SK-N-SH (cell line): ENCODE measurements at regions not wholly inside any gene's neighbourhood (a gene's known extent, or its start where the extent isn't known, plus 50 kb on each side); places are given as distances from the start of the nearest gene placed in this dataset.

Source experiments
- CTCF ChIA-PET: fragments of 300-600, 350-600 bp; formaldehyde crosslinking; extraction: SDS; loops from one replicate; lab custom pipeline; 2021; lab: Yijun Ruan, JAX
- POLR2A ChIA-PET: fragments of 350-600 bp; sonication (Branson Sonifier 250); formaldehyde crosslinking; extraction: SDS; loops from one replicate; lab custom pipeline; 2020; ENCODE audit warnings: antibody characterized with exemption, inconsistent platforms; lab: Yijun Ruan, JAX
- DNase-seq: peaks from one replicate; pipeline ENCODE4 v3.0.0; 2012
- H2AFZ ChIP-seq: fragments of 200-600 bp; sonication (generic); 2 replicates; pipeline ENCODE4 v1.8.1; 2016; ENCODE audit warnings: antibody characterized with exemption, mild to moderate bottlenecking, low read depth
- H3F3A ChIP-seq: fragments of 200-600 bp; sonication (generic); replicated peaks from 2 replicates; pipeline ENCODE3; 2016; ENCODE audit warnings: antibody characterized with exemption, mild to moderate bottlenecking; ENCODE audit not compliant: insufficient read depth
- H3K27ac ChIP-seq, 2 experiments: fragments of 200-500 bp in 1 of 2; fragments of 200-600 bp in 1 of 2; sonication (Bioruptor generic) in 1 of 2; sonication (generic), shearing (Covaris generic) in 1 of 2; 2 replicates each; pipeline versions ENCODE4 v1.5.1 to v1.6.1; 2014 to 2016; ENCODE audit warnings: low read depth in 2 of 2, inconsistent platforms in 1 of 2, low read length in 1 of 2, mild to moderate bottlenecking in 1 of 2, mixed read lengths in 1 of 2
- H3K27me3 ChIP-seq: fragments of 200-600 bp; sonication (generic), shearing (Covaris generic); 2 replicates; pipeline ENCODE4 v1.6.1; 2016; ENCODE audit warnings: mixed run types; ENCODE audit not compliant: insufficient read depth
- H3K36me3 ChIP-seq, 2 experiments: fragments of 200-500 bp in 1 of 2; fragments of 200-600 bp in 1 of 2; sonication (Bioruptor generic) in 1 of 2; sonication (generic) in 1 of 2; replicated peaks in 1 of 2; 2 replicates each; pipeline versions ENCODE3 to v1.5.1; 2014 to 2016; ENCODE audit warnings: low read length in 1 of 2, mild to moderate bottlenecking in 1 of 2; ENCODE audit not compliant: insufficient read depth in 2 of 2, control insufficient read depth in 1 of 2
- H3K4me1 ChIP-seq, 2 experiments: fragments of 200-500 bp in 1 of 2; fragments of 200-600 bp in 1 of 2; sonication (Bioruptor generic) in 1 of 2; sonication (generic), shearing (Covaris generic) in 1 of 2; 2 replicates each; pipeline versions ENCODE4 v1.5.1 to v1.6.1; 2014 to 2016; ENCODE audit warnings: low read depth in 1 of 2, low read length in 1 of 2, mixed run types in 1 of 2; ENCODE audit not compliant: insufficient read depth in 2 of 2, control insufficient read depth in 1 of 2
- H3K4me2 ChIP-seq: fragments of 200-600 bp; sonication (generic), shearing (Covaris generic); 2 replicates; pipeline ENCODE4 v1.6.1; 2017; ENCODE audit warnings: mixed run types
- H3K4me3 ChIP-seq, 2 experiments: fragments of 200-500 bp in 1 of 2; fragments of 200-600 bp in 1 of 2; sonication (Bioruptor generic) in 1 of 2; sonication (generic), shearing (Covaris generic) in 1 of 2; 2 replicates each; pipeline versions ENCODE4 v1.5.1 to v1.8.1; 2014 to 2016; ENCODE audit warnings: low read depth in 2 of 2, inconsistent platforms in 1 of 2, low read length in 1 of 2, mild to moderate bottlenecking in 1 of 2, mixed read lengths in 1 of 2, moderate library complexity in 1 of 2
- H3K79me2 ChIP-seq: fragments of 200-600 bp; sonication (generic); 2 replicates; pipeline ENCODE4 v1.8.1; 2017; ENCODE audit warnings: mild to moderate bottlenecking; ENCODE audit not compliant: insufficient read depth
- H3K9ac ChIP-seq: fragments of 200-600 bp; sonication (generic); 2 replicates; pipeline ENCODE4 v1.6.1; 2017; ENCODE audit warnings: mixed run types
- H3K9me2 ChIP-seq: fragments of 200-600 bp; sonication (generic); 2 replicates; pipeline ENCODE4 v1.6.1; 2017; ENCODE audit warnings: mixed run types
- H3K9me3 ChIP-seq: fragments of 200-600 bp; sonication (generic); 2 replicates; pipeline ENCODE4 v1.6.1; 2017; ENCODE audit warnings: mixed run types, mild to moderate bottlenecking, moderate library complexity
- H4K20me1 ChIP-seq: fragments of 200-600 bp; sonication (generic); 2 replicates; pipeline ENCODE4 v1.6.1; 2017; ENCODE audit warnings: mild to moderate bottlenecking, mixed run types; ENCODE audit not compliant: insufficient read depth
- GABPA ChIP-seq: IDR thresholded peaks from 2 replicates; pipeline ENCODE4 v1.4.0; 2012; ENCODE audit warnings: low read depth, mild to moderate bottlenecking
- GATA2 ChIP-seq: sonication (generic); formaldehyde crosslinking; IDR thresholded peaks from 2 replicates; pipeline ENCODE4 v1.5.0; 2020; ENCODE audit warnings: mild to moderate bottlenecking, missing genetic modification reagents
- IRF3 ChIP-seq: fragments of 150-350 bp; IDR thresholded peaks from 2 replicates; pipeline ENCODE4 v1.6.1; 2016; ENCODE audit warnings: mild to moderate bottlenecking, low read depth, low read length
- JUND ChIP-seq: IDR thresholded peaks from 2 replicates; pipeline ENCODE4 v1.4.0; 2012
- MEF2A ChIP-seq: IDR thresholded peaks from 2 replicates; pipeline ENCODE4 v1.4.0; 2012; ENCODE audit warnings: low read depth, borderline replicate concordance
- NFIC ChIP-seq: IDR thresholded peaks from 2 replicates; pipeline ENCODE4 v1.4.0; 2012; ENCODE audit warnings: borderline replicate concordance
- RXRA ChIP-seq: IDR thresholded peaks from 2 replicates; pipeline ENCODE4 v1.4.0; 2012; ENCODE audit warnings: low read depth, mild to moderate bottlenecking, borderline replicate concordance
- SIN3A ChIP-seq: IDR thresholded peaks from 2 replicates; pipeline ENCODE4 v1.6.1; 2012; ENCODE audit warnings: low read depth, mild to moderate bottlenecking, low read length, moderate library complexity, borderline replicate concordance
- USF2 ChIP-seq: fragments of 150-350 bp; IDR thresholded peaks from 2 replicates; pipeline ENCODE4 v1.6.1; 2017; ENCODE audit warnings: antibody characterized with exemption, low read length, low read depth, borderline replicate concordance
- ZBTB33 ChIP-seq: IDR thresholded peaks from 2 replicates; pipeline ENCODE4 v1.4.0; 2012; ENCODE audit warnings: low read depth, borderline replicate concordance
- WGBS: methylation state at CpG from one replicate; pipeline ENCODE4 v1.1.6; 2017; ENCODE audit warnings: low lambda C conversion rate; 5-methylcytosine and 5-hydroxymethylcytosine counted together

- ChIA-PET CTCF (no interaction called here), POLR2A (no interaction called here)
- H3K9ac ChIP-seq: no peak overlapping the region
- no peaks in the 10 kb centered on the region for H3K9me2 ChIP-seq
- WGBS: 49% methylated on average over 5 of the region's 5 CpGs
- peak overlapping the region; percentile 31 to 39; a peak in 1 of 4 replicates for H3K27ac ChIP-seq
- H2AFZ ChIP-seq: peak overlapping the region; percentile 58
- no peaks in the 10 kb centered on the region for H3F3A ChIP-seq
- H3K4me1 ChIP-seq: no peaks in the 10 kb centered on the region; a peak in 1 of 4 replicates
- H3K27me3 ChIP-seq: no peaks in the 10 kb centered on the region
- no peak overlapping the region for H3K4me3 ChIP-seq
- no peaks in the 10 kb centered on the region for H3K79me2 ChIP-seq
- DNase-seq: no peak
- no peaks in the 10 kb centered on the region for H3K9me3 ChIP-seq
- no peak overlapping the region for H3K4me2 ChIP-seq
- TF ChIP-seq USF2 (no peak), NFIC (peak; percentile 63; the same call in 1 of the 2 replicates), JUND (0 out of 2 replicates have a peak, but pooled peaks have one; percentile 17), GATA2 (CRISPR knock-in tag) (no peak)
- no peaks in the 10 kb centered on the region for H3K36me3 ChIP-seq
- no peaks in the 10 kb centered on the region for H4K20me1 ChIP-seq
Observed at GRCh38 chr4:127143460-127144195, 489.1 kb upstream of the INTU start.

- TF ChIP-seq RXRA: no peak
- TF ChIP-seq ZBTB33: no peak
- TF ChIP-seq GABPA: no peak
- no peak for TF ChIP-seq SIN3A
- TF ChIP-seq IRF3: no peak
- no peak for TF ChIP-seq MEF2A
Observed at GRCh38 chr4:127145006-127145540, 487.7 kb upstream of the INTU start.

More at GRCh38 chr4:127145006-127145540, 487.7 kb upstream of the INTU start:
- Histone ChIP-seq H3K9me3 (no peaks in the 10 kb centered on the region), H2AFZ (no peak overlapping the region), H3K27me3 (no peaks in the 10 kb centered on the region), H3K4me2 (no peak overlapping the region), H3K36me3 (no peaks in the 10 kb centered on the region), H3K79me2 (no peaks in the 10 kb centered on the region), H3K9me2 (no peaks in the 10 kb centered on the region), H3K27ac (no peak overlapping the region), H3K9ac (no peak overlapping the region), H3F3A (no peaks in the 10 kb centered on the region), H3K4me1 (no peaks in the 10 kb centered on the region; a peak in 1 of 4 replicates), H4K20me1 (no peaks in the 10 kb centered on the region), H3K4me3 (no peak overlapping the region)
- ChIA-PET POLR2A (no interaction called here), CTCF (interaction anchor here (0.9 kb wide), 1 partner anchor 1831 kb away, joined by 3 read pairs; no protein-coding TSS in a partner anchor)
- 36% methylated on average over 5 of the region's 5 CpGs for WGBS
- DNase-seq: no peak
